ENCODE measurements at regions not wholly inside any gene's neighbourhood (a gene's known extent, or its start where the extent isn't known, plus 50 kb on each side); places are given as distances from the start of the nearest gene placed in this dataset.

DNA sequence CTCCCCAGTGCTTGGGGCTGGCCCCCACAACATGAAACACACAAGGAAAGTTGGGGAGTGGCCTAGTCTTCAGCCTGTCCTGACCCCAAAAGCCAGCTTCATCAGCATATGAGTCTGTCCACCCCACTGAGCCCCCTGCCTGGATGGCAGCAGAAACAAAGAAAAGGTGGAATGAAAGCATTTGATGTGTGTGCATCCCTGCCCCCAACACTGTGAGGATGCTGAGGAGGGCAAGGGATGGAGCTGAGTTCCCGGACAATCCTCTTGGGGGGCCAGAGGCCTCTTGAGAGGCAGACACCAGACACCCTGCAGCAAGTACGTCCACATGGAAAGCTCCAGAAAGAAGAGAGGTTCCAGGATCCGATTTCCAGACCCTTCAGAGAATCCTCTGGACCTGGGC lies 113.5 kb upstream of the PPP1R26 start:
- intact Hi-C loops (cut with DNase I) = no loop called here
- H3K4me3 ChIP-seq = no peak overlapping the region
- DNase-seq (ENCODE audit: extremely low spot score in 2 of 2) = no peak
- no peaks in the 10 kb centered on the region for H3K4me1 ChIP-seq
- TF ChIP-seq POLR2A (IDR thresholded peaks at IDR 0.05) = no peak
- TF ChIP-seq, protein P1, sequence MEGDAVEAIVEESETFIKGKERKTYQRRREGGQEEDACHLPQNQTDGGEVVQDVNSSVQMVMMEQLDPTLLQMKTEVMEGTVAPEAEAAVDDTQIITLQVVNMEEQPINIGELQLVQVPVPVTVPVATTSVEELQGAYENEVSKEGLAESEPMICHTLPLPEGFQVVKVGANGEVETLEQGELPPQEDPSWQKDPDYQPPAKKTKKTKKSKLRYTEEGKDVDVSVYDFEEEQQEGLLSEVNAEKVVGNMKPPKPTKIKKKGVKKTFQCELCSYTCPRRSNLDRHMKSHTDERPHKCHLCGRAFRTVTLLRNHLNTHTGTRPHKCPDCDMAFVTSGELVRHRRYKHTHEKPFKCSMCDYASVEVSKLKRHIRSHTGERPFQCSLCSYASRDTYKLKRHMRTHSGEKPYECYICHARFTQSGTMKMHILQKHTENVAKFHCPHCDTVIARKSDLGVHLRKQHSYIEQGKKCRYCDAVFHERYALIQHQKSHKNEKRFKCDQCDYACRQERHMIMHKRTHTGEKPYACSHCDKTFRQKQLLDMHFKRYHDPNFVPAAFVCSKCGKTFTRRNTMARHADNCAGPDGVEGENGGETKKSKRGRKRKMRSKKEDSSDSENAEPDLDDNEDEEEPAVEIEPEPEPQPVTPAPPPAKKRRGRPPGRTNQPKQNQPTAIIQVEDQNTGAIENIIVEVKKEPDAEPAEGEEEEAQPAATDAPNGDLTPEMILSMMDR (IDR thresholded peaks at IDR 0.05) = no peak
- no peak for TF ChIP-seq POLR2AphosphoS5 (IDR thresholded peaks at IDR 0.05; ENCODE audit: insufficient read depth in 1 of 2, low read depth in 1 of 2)
- H3K27ac ChIP-seq = no peak overlapping the region
- H3K9me3 ChIP-seq = no peaks in the 10 kb centered on the region
- H3K27me3 ChIP-seq = no peaks in the 10 kb centered on the region
- no peaks in the 10 kb centered on the region for H3K36me3 ChIP-seq

DNA sequence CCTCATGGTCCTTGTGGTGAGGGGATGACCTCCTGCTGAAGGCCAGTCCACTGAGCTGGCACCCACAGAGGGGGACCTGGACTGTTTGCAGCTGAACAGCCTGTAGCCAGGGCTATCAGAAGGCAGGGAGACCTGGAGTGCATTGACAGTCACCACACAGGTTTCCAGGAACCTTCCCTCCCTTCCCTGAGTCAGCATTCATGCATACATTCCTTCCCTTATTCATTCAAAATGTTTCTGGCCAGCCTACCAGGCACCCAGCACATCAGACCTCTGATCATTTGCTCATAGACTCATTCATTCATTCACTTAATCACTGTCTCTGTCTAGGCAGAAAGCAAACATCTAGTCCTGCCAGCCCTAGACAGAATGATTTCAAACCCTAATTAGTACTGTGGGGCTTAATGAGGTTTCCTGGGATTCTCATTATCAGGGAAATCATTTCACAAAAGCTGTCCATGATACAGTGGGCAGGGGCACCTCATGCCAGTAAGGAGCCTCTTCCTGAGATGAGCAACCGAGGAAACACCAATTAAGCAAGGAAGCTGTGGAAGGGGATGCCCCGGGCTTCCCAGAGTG lies 110.1 kb upstream of the PPP1R26 start:
- H3K4me1 ChIP-seq = no peaks in the 10 kb centered on the region

DNA sequence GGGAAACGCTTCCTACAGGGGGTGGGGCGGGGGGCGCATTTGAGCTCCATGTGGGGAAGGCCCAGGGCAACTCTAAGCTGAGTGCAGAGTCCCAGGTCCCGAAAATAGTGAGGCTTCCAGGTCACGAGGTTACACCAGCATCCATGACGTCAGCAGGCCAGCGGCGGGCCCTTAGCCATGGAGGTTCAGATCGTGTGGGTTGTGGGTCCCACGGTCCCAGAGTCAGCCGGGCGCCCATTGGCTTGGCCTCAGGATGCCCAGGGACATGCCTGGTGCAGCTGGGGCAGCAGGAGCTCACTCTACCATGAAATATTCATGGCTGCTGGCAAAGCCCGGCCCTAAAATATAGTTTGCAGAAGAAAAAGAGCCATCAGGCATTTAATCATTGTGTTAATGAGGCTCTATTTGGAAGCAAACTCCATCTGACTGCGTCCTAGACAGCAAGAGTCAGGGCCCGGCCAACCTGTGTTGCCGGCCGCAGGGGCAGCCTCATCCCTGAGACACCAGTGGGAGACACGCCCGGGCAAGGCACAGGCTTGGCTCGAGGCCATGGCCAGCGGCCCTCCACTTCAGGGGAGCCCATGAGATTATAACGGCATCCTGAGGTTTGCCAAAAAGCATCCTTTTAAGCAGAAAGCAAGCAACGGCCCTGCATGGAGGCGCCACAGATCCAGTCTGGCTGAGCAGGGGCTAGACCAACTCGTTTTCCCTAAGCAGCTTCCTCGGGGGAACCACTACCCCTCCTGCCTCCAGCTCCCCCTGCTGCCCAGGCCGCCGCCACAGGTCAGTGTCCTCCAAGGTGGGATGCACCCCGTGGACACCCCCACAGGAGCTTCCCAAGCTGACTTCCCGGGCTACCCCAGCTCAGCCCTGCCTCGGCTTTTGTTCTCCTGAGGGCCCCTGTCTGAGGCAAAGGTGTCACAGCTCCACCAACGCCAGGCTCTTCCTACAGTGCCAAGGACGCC lies 108.9 kb upstream of the PPP1R26 start:
- Histone ChIP-seq H3K27ac (no peak overlapping the region), H3K27me3 (no peaks in the 10 kb centered on the region), H3K4me1 (no peaks in the 10 kb centered on the region), H3K9me3 (no peaks in the 10 kb centered on the region), H3K36me3 (no peaks in the 10 kb centered on the region), H3K4me3 (no peak overlapping the region)
- no peak for DNase-seq (ENCODE audit: extremely low spot score in 2 of 2)
- intact Hi-C loops (cut with DNase I) = no loop called here
- TF ChIP-seq, protein P1 (IDR thresholded peaks at IDR 0.05) = no peak
- TF ChIP-seq POLR2A (IDR thresholded peaks at IDR 0.05) = no peak
- no peak for TF ChIP-seq POLR2AphosphoS5 (IDR thresholded peaks at IDR 0.05; ENCODE audit: insufficient read depth in 1 of 2, low read depth in 1 of 2)

More for the DNA sequence above, 110.1 kb upstream of the PPP1R26 start:
- no peak overlapping the region for H3K27ac ChIP-seq
- TF ChIP-seq, protein P1 (IDR thresholded peaks at IDR 0.05) = no peak
- TF ChIP-seq POLR2A (IDR thresholded peaks at IDR 0.05) (no peak), POLR2AphosphoS5 (IDR thresholded peaks at IDR 0.05; ENCODE audit: insufficient read depth in 1 of 2, low read depth in 1 of 2) (no peak)
- no peaks in the 10 kb centered on the region for H3K27me3 ChIP-seq
- no peak for DNase-seq (ENCODE audit: extremely low spot score in 2 of 2)
- H3K9me3 ChIP-seq = no peaks in the 10 kb centered on the region
- no peaks in the 10 kb centered on the region for H3K36me3 ChIP-seq
- no peak overlapping the region for H3K4me3 ChIP-seq
- intact Hi-C loops (cut with DNase I) = no loop called here

DNA sequence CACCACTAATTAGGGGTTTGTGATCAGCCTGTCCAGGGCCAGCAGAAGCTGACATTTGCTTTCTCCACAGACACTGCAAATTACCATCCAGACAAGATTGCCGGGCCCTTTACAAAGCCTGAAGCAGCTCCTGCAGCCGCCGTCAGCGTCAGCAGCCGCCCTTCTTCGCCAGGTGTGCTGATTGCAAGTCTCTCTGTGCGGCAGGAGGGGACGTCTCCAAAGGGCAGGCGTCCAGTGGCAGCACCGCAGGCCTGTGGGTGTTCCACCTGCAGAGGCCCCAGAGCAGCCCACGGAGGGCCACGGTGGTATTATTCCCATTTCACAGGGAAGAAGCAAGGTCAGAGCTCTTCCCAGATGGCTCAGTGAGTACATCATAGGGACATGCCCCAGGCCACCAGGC lies 108.0 kb upstream of the PPP1R26 start:
- TF ChIP-seq, protein P1 (IDR thresholded peaks at IDR 0.05) = no peak
- TF ChIP-seq POLR2AphosphoS5 (IDR thresholded peaks at IDR 0.05; ENCODE audit: insufficient read depth in 1 of 2, low read depth in 1 of 2) (no peak), POLR2A (IDR thresholded peaks at IDR 0.05) (no peak)
- Histone ChIP-seq H3K4me3 (no peak overlapping the region), H3K36me3 (no peaks in the 10 kb centered on the region), H3K27me3 (no peaks in the 10 kb centered on the region), H3K4me1 (no peaks in the 10 kb centered on the region), H3K9me3 (no peaks in the 10 kb centered on the region), H3K27ac (no peak overlapping the region)
- DNase-seq (ENCODE audit: extremely low spot score in 2 of 2) = no peak
- intact Hi-C loops (cut with DNase I) = no loop called here

DNA sequence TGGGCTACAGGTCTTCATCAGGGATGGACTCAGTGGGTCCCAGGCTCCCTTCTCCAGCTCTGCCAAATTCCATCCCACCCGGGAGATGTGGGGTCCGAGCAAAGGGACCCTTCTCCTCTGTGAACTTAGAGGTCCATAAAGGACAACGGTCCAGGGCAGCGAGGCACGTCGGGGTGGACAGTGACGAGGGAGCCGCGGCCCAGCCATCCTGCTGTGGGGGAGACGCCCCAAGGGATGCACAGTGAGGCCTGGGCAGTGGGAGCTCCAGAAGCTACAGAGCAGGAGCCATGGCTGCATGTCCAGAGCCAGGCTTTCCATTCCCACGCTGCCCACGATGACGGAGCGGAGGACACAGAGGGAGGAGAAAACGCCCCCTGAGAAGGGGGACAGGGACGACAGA lies 107.5 kb upstream of the PPP1R26 start:
- TF ChIP-seq POLR2AphosphoS5 (IDR thresholded peaks at IDR 0.05; ENCODE audit: insufficient read depth in 1 of 2, low read depth in 1 of 2) = no peak
- TF ChIP-seq POLR2A (IDR thresholded peaks at IDR 0.05) = no peak
- TF ChIP-seq, protein P1 (IDR thresholded peaks at IDR 0.05) = no peak
- Histone ChIP-seq H3K27me3 (no peaks in the 10 kb centered on the region), H3K9me3 (no peaks in the 10 kb centered on the region), H3K4me3 (no peak overlapping the region), H3K4me1 (no peaks in the 10 kb centered on the region), H3K36me3 (no peaks in the 10 kb centered on the region), H3K27ac (no peak overlapping the region)
- intact Hi-C loops (cut with DNase I) = no loop called here
- DNase-seq (ENCODE audit: extremely low spot score in 2 of 2) = no peak

Data from vagina (tissue), 2 donors.